ENCODE measurements at regions not wholly inside any gene's neighbourhood (a gene's known extent, or its start where the extent isn't known, plus 50 kb on each side); places are given as distances from the start of the nearest gene placed in this dataset.

GRCh38 chr4:45121426-45121975, 395.1 kb upstream of the GNPDA2 start:
- H3K27ac Mint-ChIP-seq (ENCODE audit: unreplicated experiment): no peak overlapping the region
- DNase-seq (ENCODE audit: extremely low spot score, unreplicated experiment): no peak
- TF ChIP-seq, protein P1, sequence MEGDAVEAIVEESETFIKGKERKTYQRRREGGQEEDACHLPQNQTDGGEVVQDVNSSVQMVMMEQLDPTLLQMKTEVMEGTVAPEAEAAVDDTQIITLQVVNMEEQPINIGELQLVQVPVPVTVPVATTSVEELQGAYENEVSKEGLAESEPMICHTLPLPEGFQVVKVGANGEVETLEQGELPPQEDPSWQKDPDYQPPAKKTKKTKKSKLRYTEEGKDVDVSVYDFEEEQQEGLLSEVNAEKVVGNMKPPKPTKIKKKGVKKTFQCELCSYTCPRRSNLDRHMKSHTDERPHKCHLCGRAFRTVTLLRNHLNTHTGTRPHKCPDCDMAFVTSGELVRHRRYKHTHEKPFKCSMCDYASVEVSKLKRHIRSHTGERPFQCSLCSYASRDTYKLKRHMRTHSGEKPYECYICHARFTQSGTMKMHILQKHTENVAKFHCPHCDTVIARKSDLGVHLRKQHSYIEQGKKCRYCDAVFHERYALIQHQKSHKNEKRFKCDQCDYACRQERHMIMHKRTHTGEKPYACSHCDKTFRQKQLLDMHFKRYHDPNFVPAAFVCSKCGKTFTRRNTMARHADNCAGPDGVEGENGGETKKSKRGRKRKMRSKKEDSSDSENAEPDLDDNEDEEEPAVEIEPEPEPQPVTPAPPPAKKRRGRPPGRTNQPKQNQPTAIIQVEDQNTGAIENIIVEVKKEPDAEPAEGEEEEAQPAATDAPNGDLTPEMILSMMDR (IDR thresholded peaks at IDR 0.05): no peak
- no peaks in the 10 kb centered on the region for H3K36me3 Mint-ChIP-seq (ENCODE audit: unreplicated experiment)
- H3K4me3 Mint-ChIP-seq (ENCODE audit: unreplicated experiment): no peak overlapping the region
- H3K9me3 Mint-ChIP-seq (ENCODE audit: unreplicated experiment): no peaks in the 10 kb centered on the region
- no peaks in the 10 kb centered on the region for H3K4me1 Mint-ChIP-seq (ENCODE audit: unreplicated experiment)
- no peaks in the 10 kb centered on the region for H3K27me3 Mint-ChIP-seq (ENCODE audit: unreplicated experiment)

- H3K4me3 Mint-ChIP-seq (ENCODE audit: unreplicated experiment): no peak overlapping the region
- H3K27me3 Mint-ChIP-seq (ENCODE audit: unreplicated experiment): no peaks in the 10 kb centered on the region
- TF ChIP-seq, protein P1 (IDR thresholded peaks at IDR 0.05): no peak
- H3K9me3 Mint-ChIP-seq (ENCODE audit: unreplicated experiment): no peaks in the 10 kb centered on the region
- DNase-seq (ENCODE audit: extremely low spot score, unreplicated experiment): no peak
- no peak overlapping the region for H3K27ac Mint-ChIP-seq (ENCODE audit: unreplicated experiment)
- no peaks in the 10 kb centered on the region for H3K36me3 Mint-ChIP-seq (ENCODE audit: unreplicated experiment)
- H3K4me1 Mint-ChIP-seq (ENCODE audit: unreplicated experiment): no peaks in the 10 kb centered on the region
Observed at GRCh38 chr4:45120163-45120562, 393.8 kb upstream of the GNPDA2 start.

GRCh38 chr4:45119376-45119775, 393.0 kb upstream of the GNPDA2 start:
- DNase-seq (ENCODE audit: extremely low spot score, unreplicated experiment): no peak
- H3K27ac Mint-ChIP-seq (ENCODE audit: unreplicated experiment): no peak overlapping the region
- TF ChIP-seq, protein P1 (IDR thresholded peaks at IDR 0.05): no peak
- H3K27me3 Mint-ChIP-seq (ENCODE audit: unreplicated experiment): no peaks in the 10 kb centered on the region
- H3K36me3 Mint-ChIP-seq (ENCODE audit: unreplicated experiment): no peaks in the 10 kb centered on the region
- no peak overlapping the region for H3K4me3 Mint-ChIP-seq (ENCODE audit: unreplicated experiment)
- no peaks in the 10 kb centered on the region for H3K9me3 Mint-ChIP-seq (ENCODE audit: unreplicated experiment)
- H3K4me1 Mint-ChIP-seq (ENCODE audit: unreplicated experiment): no peaks in the 10 kb centered on the region

- no peak overlapping the region for H3K27ac Mint-ChIP-seq (ENCODE audit: unreplicated experiment)
- no peak for DNase-seq (ENCODE audit: extremely low spot score, unreplicated experiment)
- no peaks in the 10 kb centered on the region for H3K4me1 Mint-ChIP-seq (ENCODE audit: unreplicated experiment)
- H3K36me3 Mint-ChIP-seq (ENCODE audit: unreplicated experiment): no peaks in the 10 kb centered on the region
- H3K27me3 Mint-ChIP-seq (ENCODE audit: unreplicated experiment): no peaks in the 10 kb centered on the region
- TF ChIP-seq, protein P1 (IDR thresholded peaks at IDR 0.05): no peak
- peaks cover 26% of the 10 kb centered on the region for H3K9me3 Mint-ChIP-seq (ENCODE audit: unreplicated experiment)
- H3K4me3 Mint-ChIP-seq (ENCODE audit: unreplicated experiment): no peak overlapping the region
Observed at GRCh38 chr4:45102716-45103115, 376.4 kb upstream of the GNPDA2 start.

GRCh38 chr4:45100956-45101818, 374.8 kb upstream of the GNPDA2 start:
- Mint-ChIP-seq H3K4me1 (ENCODE audit: unreplicated experiment) (no peaks in the 10 kb centered on the region), H3K4me3 (ENCODE audit: unreplicated experiment) (no peak overlapping the region), H3K36me3 (ENCODE audit: unreplicated experiment) (no peaks in the 10 kb centered on the region), H3K27ac (ENCODE audit: unreplicated experiment) (no peak overlapping the region), H3K27me3 (ENCODE audit: unreplicated experiment) (no peaks in the 10 kb centered on the region), H3K9me3 (ENCODE audit: unreplicated experiment) (peaks cover 25% of the 10 kb centered on the region)
- DNase-seq (ENCODE audit: extremely low spot score, unreplicated experiment): no peak
- TF ChIP-seq, protein P1 (IDR thresholded peaks at IDR 0.05): no peak

Data from osteocyte (in vitro differentiated cells).